ENCODE measurements at regions not wholly inside any gene's neighbourhood (a gene's known extent, or its start where the extent isn't known, plus 50 kb on each side); places are given as distances from the start of the nearest gene placed in this dataset.
"Not testable (repeated sequence)": the region's sequence is repeated elsewhere in the genome, so short reads cannot be mapped to it uniquely, and the experiment has no call there.

DNA sequence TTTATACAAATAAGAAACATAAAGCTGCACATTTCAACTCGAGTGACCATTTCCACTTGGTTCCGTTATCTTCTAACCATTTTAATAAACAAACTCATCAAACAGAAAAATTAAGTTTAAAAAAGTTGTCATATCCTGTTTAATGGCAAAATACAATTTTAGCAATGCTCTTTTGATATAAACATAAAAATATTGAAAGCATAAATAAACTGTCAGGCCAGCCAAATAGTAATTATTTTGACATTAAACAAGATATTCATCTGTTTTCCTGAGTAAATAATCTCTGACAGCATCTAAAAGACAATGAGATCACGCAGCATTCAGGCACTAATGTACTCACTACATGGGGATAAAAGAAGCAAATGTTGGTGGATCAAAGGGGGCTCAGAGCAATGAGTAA lies 145.3 kb upstream of the ATP5MC3 start:
- Mint-ChIP-seq H3K36me3 (ENCODE audit: low read depth) (no peaks in the 10 kb centered on the region), H3K27ac (no peak overlapping the region), H3K4me1 (no peaks in the 10 kb centered on the region), H3K27me3 (ENCODE audit: low read depth) (no peaks in the 10 kb centered on the region), H3K4me3 (no peak overlapping the region), H3K9me3 (peaks cover 5% of the 10 kb centered on the region)
- TF ChIP-seq, protein P1, sequence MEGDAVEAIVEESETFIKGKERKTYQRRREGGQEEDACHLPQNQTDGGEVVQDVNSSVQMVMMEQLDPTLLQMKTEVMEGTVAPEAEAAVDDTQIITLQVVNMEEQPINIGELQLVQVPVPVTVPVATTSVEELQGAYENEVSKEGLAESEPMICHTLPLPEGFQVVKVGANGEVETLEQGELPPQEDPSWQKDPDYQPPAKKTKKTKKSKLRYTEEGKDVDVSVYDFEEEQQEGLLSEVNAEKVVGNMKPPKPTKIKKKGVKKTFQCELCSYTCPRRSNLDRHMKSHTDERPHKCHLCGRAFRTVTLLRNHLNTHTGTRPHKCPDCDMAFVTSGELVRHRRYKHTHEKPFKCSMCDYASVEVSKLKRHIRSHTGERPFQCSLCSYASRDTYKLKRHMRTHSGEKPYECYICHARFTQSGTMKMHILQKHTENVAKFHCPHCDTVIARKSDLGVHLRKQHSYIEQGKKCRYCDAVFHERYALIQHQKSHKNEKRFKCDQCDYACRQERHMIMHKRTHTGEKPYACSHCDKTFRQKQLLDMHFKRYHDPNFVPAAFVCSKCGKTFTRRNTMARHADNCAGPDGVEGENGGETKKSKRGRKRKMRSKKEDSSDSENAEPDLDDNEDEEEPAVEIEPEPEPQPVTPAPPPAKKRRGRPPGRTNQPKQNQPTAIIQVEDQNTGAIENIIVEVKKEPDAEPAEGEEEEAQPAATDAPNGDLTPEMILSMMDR (IDR thresholded peaks at IDR 0.05; ENCODE audit: unreplicated experiment in 3 of 3): no peak

DNA sequence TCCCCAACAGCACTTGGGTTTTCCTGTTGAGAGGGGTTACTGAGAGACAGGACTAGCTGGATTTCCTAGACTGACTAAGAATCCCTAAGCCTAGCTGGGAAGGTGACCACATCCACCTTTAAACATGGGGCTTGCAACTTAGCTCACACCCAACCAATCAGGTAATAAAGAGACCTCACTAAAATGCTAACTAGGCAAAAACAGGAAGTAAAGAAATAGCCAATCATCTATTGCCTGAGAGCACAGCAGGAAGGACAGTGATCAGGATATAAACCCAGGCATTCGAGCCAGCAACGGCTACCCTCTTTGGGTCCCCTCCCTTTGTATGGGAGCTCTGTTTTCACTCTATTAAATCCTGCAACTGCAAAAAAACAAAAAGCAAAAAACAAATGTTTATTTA lies 144.7 kb upstream of the ATP5MC3 start:
- H3K36me3 Mint-ChIP-seq (ENCODE audit: low read depth); H3K4me3 Mint-ChIP-seq; H3K27me3 Mint-ChIP-seq (ENCODE audit: low read depth); H3K9me3 Mint-ChIP-seq; H3K27ac Mint-ChIP-seq; H3K4me1 Mint-ChIP-seq: not testable (repeated sequence)

- no peak overlapping the region for H3K4me3 Mint-ChIP-seq
- no peaks in the 10 kb centered on the region for H3K36me3 Mint-ChIP-seq (ENCODE audit: low read depth)
- TF ChIP-seq, protein P1 (IDR thresholded peaks at IDR 0.05; ENCODE audit: unreplicated experiment in 3 of 3): no peak
- peaks cover 8% of the 10 kb centered on the region for H3K9me3 Mint-ChIP-seq
- H3K27me3 Mint-ChIP-seq (ENCODE audit: low read depth): no peaks in the 10 kb centered on the region
- no peak overlapping the region for H3K27ac Mint-ChIP-seq
- no peaks in the 10 kb centered on the region for H3K4me1 Mint-ChIP-seq
Measured at GRCh38 chr2:175323162-175323561, 141.7 kb upstream of the ATP5MC3 start.

- H3K9me3 Mint-ChIP-seq: peaks cover 2% of the 10 kb centered on the region
- H3K4me1 Mint-ChIP-seq: no peaks in the 10 kb centered on the region
- no peaks in the 10 kb centered on the region for H3K27me3 Mint-ChIP-seq (ENCODE audit: low read depth)
- no peak overlapping the region for H3K4me3 Mint-ChIP-seq
- H3K36me3 Mint-ChIP-seq (ENCODE audit: low read depth): no peaks in the 10 kb centered on the region
- TF ChIP-seq, protein P1 (IDR thresholded peaks at IDR 0.05; ENCODE audit: unreplicated experiment in 3 of 3): no peak
- no peak overlapping the region for H3K27ac Mint-ChIP-seq
Measured at GRCh38 chr2:175318542-175318941, 137.0 kb upstream of the ATP5MC3 start.

DNA sequence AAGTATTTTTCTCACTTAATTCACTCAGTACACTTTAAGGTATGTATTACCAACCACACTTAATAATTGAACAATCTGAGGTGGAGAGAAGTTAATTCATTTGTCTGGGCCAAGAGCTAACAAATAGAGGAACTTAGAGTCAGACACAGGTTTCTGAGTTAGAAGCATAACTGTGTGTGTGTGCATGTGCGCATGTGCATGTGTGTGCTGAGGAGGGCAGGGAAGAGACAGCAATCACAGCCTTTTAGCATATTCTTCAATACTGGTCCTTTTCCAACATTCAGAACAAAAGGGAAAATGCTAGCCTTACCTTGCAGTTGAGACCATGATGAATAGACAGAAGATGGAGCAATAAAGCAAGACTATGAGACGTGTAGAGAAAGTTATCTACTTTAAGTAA lies 136.2 kb upstream of the ATP5MC3 start:
- H3K27me3 Mint-ChIP-seq (ENCODE audit: low read depth): peaks cover 5% of the 10 kb centered on the region
- no peak overlapping the region for H3K27ac Mint-ChIP-seq
- TF ChIP-seq, protein P1 (IDR thresholded peaks at IDR 0.05; ENCODE audit: unreplicated experiment in 3 of 3): no peak
- H3K36me3 Mint-ChIP-seq (ENCODE audit: low read depth): no peaks in the 10 kb centered on the region
- no peak overlapping the region for H3K4me3 Mint-ChIP-seq
- peaks cover 2% of the 10 kb centered on the region for H3K9me3 Mint-ChIP-seq
- no peaks in the 10 kb centered on the region for H3K4me1 Mint-ChIP-seq

DNA sequence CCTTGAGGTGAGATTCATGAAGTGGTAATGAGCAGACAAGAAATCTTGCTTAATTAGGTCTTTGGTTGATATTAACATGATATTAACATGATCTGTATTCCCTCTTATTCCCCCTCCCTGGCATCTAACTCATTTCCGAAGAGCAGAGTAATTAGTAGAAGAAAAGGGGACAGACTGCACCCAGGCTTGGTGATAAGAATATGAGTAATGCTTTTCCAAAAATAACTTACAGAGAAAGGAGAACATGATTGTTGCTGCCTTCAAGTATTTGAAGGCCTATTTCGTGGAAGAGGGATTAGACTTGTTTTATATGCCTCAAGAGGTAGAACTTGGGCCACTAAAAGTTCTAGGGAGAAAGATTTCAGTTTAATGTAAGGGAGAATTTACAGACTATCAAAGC lies 130.6 kb upstream of the ATP5MC3 start:
- Mint-ChIP-seq H3K27me3 (ENCODE audit: low read depth) (peaks cover 11% of the 10 kb centered on the region), H3K4me3 (no peak overlapping the region), H3K36me3 (ENCODE audit: low read depth) (no peaks in the 10 kb centered on the region), H3K27ac (no peak overlapping the region), H3K4me1 (no peaks in the 10 kb centered on the region), H3K9me3 (no peaks in the 10 kb centered on the region)
- TF ChIP-seq, protein P1 (IDR thresholded peaks at IDR 0.05; ENCODE audit: unreplicated experiment in 3 of 3): no peak

All from nephron (organoid).